ENCODE measurements at regions not wholly inside any gene's neighbourhood (a gene's known extent, or its start where the extent isn't known, plus 50 kb on each side); places are given as distances from the start of the nearest gene placed in this dataset.

DNA sequence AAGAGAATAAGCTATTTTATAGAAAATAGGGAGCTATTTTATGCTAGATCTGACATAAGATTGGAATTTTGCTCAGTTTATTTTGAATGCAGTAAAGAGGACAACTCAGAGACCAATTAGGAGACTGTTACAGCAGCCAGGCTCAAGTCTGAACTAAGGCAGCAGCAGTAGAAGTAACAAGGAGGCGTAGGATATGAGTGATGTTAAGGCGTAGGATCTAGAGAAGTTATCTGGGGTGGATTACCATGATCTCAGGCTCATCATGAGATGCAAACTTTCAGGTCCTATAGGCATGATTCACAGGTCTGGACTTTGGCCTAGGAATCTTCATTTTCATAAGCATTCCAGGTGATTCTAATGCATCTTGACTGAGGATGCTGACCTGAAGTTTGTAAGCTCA, 108.9 kb upstream of the BLID start:
- Mint-ChIP-seq H3K27ac (no peak overlapping the region), H3K4me3 (no peak overlapping the region), H3K4me1 (no peaks in the 10 kb centered on the region), H3K9me3 (no peaks in the 10 kb centered on the region), H3K27me3 (peaks cover 3% of the 10 kb centered on the region), H3K36me3 (ENCODE audit: low read depth) (no peaks in the 10 kb centered on the region)
- TF ChIP-seq, protein P1, sequence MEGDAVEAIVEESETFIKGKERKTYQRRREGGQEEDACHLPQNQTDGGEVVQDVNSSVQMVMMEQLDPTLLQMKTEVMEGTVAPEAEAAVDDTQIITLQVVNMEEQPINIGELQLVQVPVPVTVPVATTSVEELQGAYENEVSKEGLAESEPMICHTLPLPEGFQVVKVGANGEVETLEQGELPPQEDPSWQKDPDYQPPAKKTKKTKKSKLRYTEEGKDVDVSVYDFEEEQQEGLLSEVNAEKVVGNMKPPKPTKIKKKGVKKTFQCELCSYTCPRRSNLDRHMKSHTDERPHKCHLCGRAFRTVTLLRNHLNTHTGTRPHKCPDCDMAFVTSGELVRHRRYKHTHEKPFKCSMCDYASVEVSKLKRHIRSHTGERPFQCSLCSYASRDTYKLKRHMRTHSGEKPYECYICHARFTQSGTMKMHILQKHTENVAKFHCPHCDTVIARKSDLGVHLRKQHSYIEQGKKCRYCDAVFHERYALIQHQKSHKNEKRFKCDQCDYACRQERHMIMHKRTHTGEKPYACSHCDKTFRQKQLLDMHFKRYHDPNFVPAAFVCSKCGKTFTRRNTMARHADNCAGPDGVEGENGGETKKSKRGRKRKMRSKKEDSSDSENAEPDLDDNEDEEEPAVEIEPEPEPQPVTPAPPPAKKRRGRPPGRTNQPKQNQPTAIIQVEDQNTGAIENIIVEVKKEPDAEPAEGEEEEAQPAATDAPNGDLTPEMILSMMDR (IDR thresholded peaks at IDR 0.05) = no peak
- DNase-seq (no peak), ATAC-seq (ENCODE audit: low read depth) (no peak)
- ChIA-PET POLR2A (no interaction called here), CTCF (no interaction called here)
- intact Hi-C loops (cut with micrococcal nuclease) = no loop called here

DNA sequence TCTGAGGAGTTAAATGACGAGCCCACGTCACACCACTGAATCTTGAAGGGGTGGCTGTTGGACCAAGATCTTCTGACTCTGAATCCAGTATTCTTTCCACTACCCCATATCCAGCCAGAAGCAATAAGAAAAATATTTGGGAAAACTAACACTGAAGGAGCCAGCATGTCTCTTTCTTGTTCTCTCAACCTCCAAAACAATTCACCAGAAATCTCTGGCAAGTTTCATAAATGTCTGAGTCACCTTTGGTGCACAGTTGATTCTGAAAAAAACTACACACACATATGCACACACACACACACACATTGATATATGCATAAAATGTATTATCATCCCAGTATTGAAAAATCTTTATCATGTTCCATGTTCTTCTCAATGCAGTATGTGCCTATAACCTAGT, 104.3 kb upstream of the BLID start:
- intact Hi-C loops (cut with micrococcal nuclease) = no loop called here

GRCh38 chr11:122219791-122220190, 103.8 kb upstream of the BLID start:
- CTCF ChIA-PET = interaction anchor here (1.0 kb wide), 1 partner anchor 17 kb away, joined by 3 read pairs; no protein-coding TSS in a partner anchor
- no peaks in the 10 kb centered on the region for H3K4me1 Mint-ChIP-seq
- DNase-seq (no peak), ATAC-seq (ENCODE audit: low read depth) (no peak)
- no peak overlapping the region for H3K4me3 Mint-ChIP-seq
- no peaks in the 10 kb centered on the region for H3K36me3 Mint-ChIP-seq (ENCODE audit: low read depth)
- peaks cover 7% of the 10 kb centered on the region for H3K27me3 Mint-ChIP-seq
- H3K9me3 Mint-ChIP-seq = no peaks in the 10 kb centered on the region
- TF ChIP-seq, protein P1 (IDR thresholded peaks at IDR 0.05) = no peak
- POLR2A ChIA-PET = no interaction called here
- intact Hi-C loops (cut with micrococcal nuclease) = no loop called here
- H3K27ac Mint-ChIP-seq = no peak overlapping the region

More for the DNA sequence above, 104.3 kb upstream of the BLID start:
- Mint-ChIP-seq H3K36me3 (ENCODE audit: low read depth) (no peaks in the 10 kb centered on the region), H3K4me3 (no peak overlapping the region), H3K9me3 (no peaks in the 10 kb centered on the region), H3K27me3 (peaks cover 7% of the 10 kb centered on the region), H3K4me1 (no peaks in the 10 kb centered on the region), H3K27ac (no peak overlapping the region)
- DNase-seq (no peak), ATAC-seq (ENCODE audit: low read depth) (no peak)
- ChIA-PET POLR2A (no interaction called here), CTCF (interaction anchor here (1.0 kb wide), 1 partner anchor 17 kb away, joined by 3 read pairs; no protein-coding TSS in a partner anchor)
- TF ChIP-seq, protein P1 (IDR thresholded peaks at IDR 0.05) = no peak

DNA sequence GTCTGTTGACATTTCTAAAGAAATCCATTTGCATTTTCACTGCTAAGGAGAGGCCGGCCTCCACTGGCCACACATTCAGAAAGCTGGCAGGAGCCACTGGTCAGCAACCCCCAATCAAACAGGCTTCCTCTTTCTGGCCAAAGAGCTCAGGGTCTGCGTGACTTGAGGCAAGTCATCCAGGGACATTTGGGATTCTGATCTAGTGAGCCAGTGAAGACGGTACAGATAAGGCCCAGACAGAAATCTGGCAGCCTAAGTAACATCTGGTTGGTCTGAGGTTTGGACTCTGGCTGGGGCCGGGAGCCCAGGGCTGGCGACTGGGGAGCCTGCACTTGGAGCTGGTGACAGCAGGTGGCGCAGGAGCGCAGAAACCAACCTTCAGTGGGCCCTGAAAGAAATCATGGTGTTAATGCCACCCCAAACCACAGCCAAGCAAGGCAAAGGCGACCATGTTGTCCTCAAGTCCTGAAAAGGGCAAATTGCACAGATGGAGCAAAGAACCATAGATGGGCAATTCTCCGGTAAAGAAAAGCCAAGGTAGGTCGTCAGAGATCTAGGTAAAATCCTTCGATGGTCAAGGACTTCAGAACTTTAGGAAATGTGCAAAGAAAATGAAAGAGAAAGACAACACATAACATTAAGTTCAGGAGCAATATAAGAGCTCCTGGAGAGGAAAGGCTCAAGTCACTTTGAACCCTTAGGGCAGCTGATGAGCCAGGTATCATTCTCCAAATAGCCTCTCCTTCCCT, 99.4 kb upstream of the BLID start:
- Mint-ChIP-seq H3K9me3 (no peaks in the 10 kb centered on the region), H3K27ac (no peak overlapping the region), H3K36me3 (ENCODE audit: low read depth) (no peaks in the 10 kb centered on the region), H3K4me3 (no peak overlapping the region), H3K27me3 (peaks cover 7% of the 10 kb centered on the region), H3K4me1 (no peaks in the 10 kb centered on the region)
- DNase-seq (no peak), ATAC-seq (ENCODE audit: low read depth) (no peak)
- intact Hi-C loops (cut with micrococcal nuclease) = no loop called here
- ChIA-PET POLR2A (no interaction called here), CTCF (interaction anchor here (1.5 kb wide), 2 partner anchors 12 to 18 kb away, joined by 3 read pairs; no protein-coding TSS in a partner anchor)
- TF ChIP-seq, protein P1 (IDR thresholded peaks at IDR 0.05) = no peak

GRCh38 chr11:122214567-122214966, 98.6 kb upstream of the BLID start:
- no peak for DNase-seq
- ChIA-PET POLR2A (no interaction called here), CTCF (no interaction called here)
- no peak for ATAC-seq (ENCODE audit: low read depth)
- Mint-ChIP-seq H3K27me3 (peaks cover 7% of the 10 kb centered on the region), H3K4me1 (no peaks in the 10 kb centered on the region), H3K36me3 (ENCODE audit: low read depth) (no peaks in the 10 kb centered on the region), H3K27ac (no peak overlapping the region), H3K4me3 (no peak overlapping the region), H3K9me3 (no peaks in the 10 kb centered on the region)
- TF ChIP-seq, protein P1 (IDR thresholded peaks at IDR 0.05) = no peak
- intact Hi-C loops (cut with micrococcal nuclease) = no loop called here

Data from activated B cell treated with CpG ODN at 0.5 μM for 24 hours (primary cell).